HG02571 (cell line): ENCODE measurements at regions not wholly inside any gene's neighbourhood (a gene's known extent, or its start where the extent isn't known, plus 50 kb on each side); places are given as distances from the start of the nearest gene placed in this dataset.
"Not testable (repeated sequence)": the region's sequence is repeated elsewhere in the genome, so short reads cannot be mapped to it uniquely, and the experiment has no call there.

Experiments used
- ATAC-seq: cut with Tn5 transposase; IDR thresholded peaks from one replicate; pipeline ENCODE4 v1.9.1; 2021; ENCODE audit warnings: mild to moderate bottlenecking, moderate library complexity; ENCODE audit not compliant: unreplicated experiment

- not testable (repeated sequence) for ATAC-seq
Measured at GRCh38 chr16:88145824-88146405, 194.7 kb downstream of the BANP start.

GRCh38 chr16:88148078-88148477, 196.8 kb downstream of the BANP start:
- ATAC-seq = not testable (repeated sequence)

GRCh38 chr16:88148682-88149081, 197.4 kb downstream of the BANP start:
- ATAC-seq = not testable (repeated sequence)

- not testable (repeated sequence) for ATAC-seq
Measured at GRCh38 chr16:88149158-88149603, 197.9 kb downstream of the BANP start.

- not testable (repeated sequence) for ATAC-seq
Measured at GRCh38 chr16:88149663-88150062, 198.4 kb downstream of the BANP start.

- ATAC-seq = not testable (repeated sequence)
Measured at GRCh38 chr16:88150456-88151128, 199.4 kb downstream of the BANP start.

- not testable (repeated sequence) for ATAC-seq
Measured at GRCh38 chr16:88151129-88151499, 199.9 kb downstream of the BANP start.

GRCh38 chr16:88151859-88152843, 200.9 kb downstream of the BANP start:
- not testable (repeated sequence) for ATAC-seq

- ATAC-seq = not testable (repeated sequence)
Measured at GRCh38 chr16:88152879-88153278, 201.6 kb downstream of the BANP start.

- not testable (repeated sequence) for ATAC-seq
Measured at GRCh38 chr16:88153516-88153915, 202.3 kb downstream of the BANP start.

GRCh38 chr16:88154886-88155285, 203.7 kb downstream of the BANP start:
- not testable (repeated sequence) for ATAC-seq

GRCh38 chr16:88155681-88156080, 204.4 kb downstream of the BANP start:
- not testable (repeated sequence) for ATAC-seq

GRCh38 chr16:88156640-88157283, 205.5 kb downstream of the BANP start:
- ATAC-seq = not testable (repeated sequence)

- not testable (repeated sequence) for ATAC-seq
Measured at GRCh38 chr16:88157686-88158085, 206.5 kb downstream of the BANP start.

- ATAC-seq = not testable (repeated sequence)
Measured at GRCh38 chr16:88158256-88159045, 207.2 kb downstream of the BANP start.

- not testable (repeated sequence) for ATAC-seq
Measured at GRCh38 chr16:88159046-88159896, 208.0 kb downstream of the BANP start.

GRCh38 chr16:88159897-88160335, 208.7 kb downstream of the BANP start:
- ATAC-seq = not testable (repeated sequence)

GRCh38 chr16:88161191-88161590, 210.0 kb downstream of the BANP start:
- ATAC-seq = not testable (repeated sequence)
